ENCODE measurements at regions not wholly inside any gene's neighbourhood (a gene's known extent, or its start where the extent isn't known, plus 50 kb on each side); places are given as distances from the start of the nearest gene placed in this dataset.

DNA sequence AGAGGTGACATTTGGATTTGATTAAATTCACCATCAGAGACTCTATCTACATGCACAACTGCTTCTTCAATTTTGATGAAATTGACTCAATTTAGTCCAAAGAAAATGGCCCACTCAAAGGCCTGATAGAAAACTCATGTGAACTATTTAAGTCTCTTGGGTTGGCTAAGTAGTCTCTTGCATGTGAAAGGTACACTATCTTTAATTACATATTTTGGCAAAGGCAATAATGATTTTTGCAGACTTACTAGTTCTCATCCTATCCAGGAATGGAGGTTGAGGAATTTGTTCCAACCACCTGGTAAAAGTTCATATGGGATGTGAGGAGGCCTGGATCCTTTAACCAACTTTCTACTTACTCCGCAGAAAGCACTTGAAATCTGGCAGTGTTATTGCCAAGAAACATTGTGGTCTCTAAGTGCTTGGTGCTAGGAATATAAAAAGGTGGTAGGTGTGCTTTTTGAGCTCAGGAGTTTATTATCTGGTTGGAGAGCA lies 618.6 kb upstream of the MKI67 start:
- Histone ChIP-seq H3K27ac (ENCODE audit: extremely low read depth, low read depth, low read length) (no peak overlapping the region), H3K9ac (ENCODE audit: insufficient read depth in 1 of 2, low read depth in 2 of 2, low read length in 2 of 2) (no peak overlapping the region), H3K4me2 (ENCODE audit: insufficient read depth, low read length) (no peak overlapping the region), H3K4me3 (no peak overlapping the region), H3K9me3 (replicated peaks; ENCODE audit: control insufficient read depth, insufficient read depth, low read depth, low read length) (no peaks in the 10 kb centered on the region), H4K20me1 (replicated peaks; ENCODE audit: control insufficient read depth, insufficient read depth, low read length) (no peaks in the 10 kb centered on the region), H3K36me3 (ENCODE audit: control insufficient read depth, insufficient read depth, low read length) (no peaks in the 10 kb centered on the region), H3K4me1 (replicated peaks in 1 of 2; ENCODE audit: control insufficient read depth in 2 of 2, insufficient read depth in 2 of 2, low read length in 2 of 2) (no peaks in the 10 kb centered on the region; a peak in 1 of 5 replicates), H3K9me1 (ENCODE audit: control insufficient read depth, insufficient read depth, low read length) (no peaks in the 10 kb centered on the region), H2AFZ (ENCODE audit: low read depth, low read length) (no peak overlapping the region), H3K79me2 (ENCODE audit: control insufficient read depth, insufficient read depth, low read length) (no peaks in the 10 kb centered on the region), H3K27me3 (ENCODE audit: control insufficient read depth in 2 of 2, insufficient read depth in 2 of 2, low read length in 2 of 2) (peaks cover 9 to 56% of the 10 kb centered on the region in 2 experiments; a peak in 4 of 5 replicates)
- FAIRE-seq (no peak), DNase-seq (ENCODE audit: extremely low read depth in 1 of 4, low spot score in 3 of 4) (no peak), ATAC-seq (no peak)
- BruUV-seq (replicated peaks), result no TSS peak
- ChIA-PET CTCF (ENCODE audit: low intra/inter-chr PET ratio) (no interaction called here), POLR2A (no interaction called here)
- TF ChIP-seq ZNF212 (CRISPR knock-in tag; IDR thresholded peaks at IDR 0.05), result no peak
- no peak for TF ChIP-seq KLF16 (IDR thresholded peaks at IDR 0.05)
- no peak for TF ChIP-seq MAFG (tag; conservative IDR thresholded peaks at IDR 0.05)
- TF ChIP-seq, protein P1, sequence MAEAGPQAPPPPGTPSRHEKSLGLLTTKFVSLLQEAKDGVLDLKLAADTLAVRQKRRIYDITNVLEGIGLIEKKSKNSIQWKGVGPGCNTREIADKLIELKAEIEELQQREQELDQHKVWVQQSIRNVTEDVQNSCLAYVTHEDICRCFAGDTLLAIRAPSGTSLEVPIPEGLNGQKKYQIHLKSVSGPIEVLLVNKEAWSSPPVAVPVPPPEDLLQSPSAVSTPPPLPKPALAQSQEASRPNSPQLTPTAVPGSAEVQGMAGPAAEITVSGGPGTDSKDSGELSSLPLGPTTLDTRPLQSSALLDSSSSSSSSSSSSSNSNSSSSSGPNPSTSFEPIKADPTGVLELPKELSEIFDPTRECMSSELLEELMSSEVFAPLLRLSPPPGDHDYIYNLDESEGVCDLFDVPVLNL (CRISPR knock-in tag; IDR thresholded peaks at IDR 0.05; ENCODE audit: low read depth), result no peak
- no peak for TF ChIP-seq POLR3G (IDR thresholded peaks at IDR 0.05; ENCODE audit: extremely low read depth, insufficient read length, insufficient replicate concordance)
- TF ChIP-seq NFXL1 (CRISPR knock-in tag; IDR thresholded peaks at IDR 0.05), result no peak
- WGBS (ENCODE audit: insufficient coverage, low coverage, missing lambda C conversion rate), result 10% methylated on average over 1 of the region's 1 CpG
- intact Hi-C loops (cut with micrococcal nuclease) (loop anchor here (5.0 kb wide), 1 partner anchor 478 kb away; no protein-coding TSS in a partner anchor), in situ Hi-C loops (cut with MboI) (no loop called here)

Data from K562 (cell line).